Hematopoietic multipotent progenitor cell treated with erythropoietin and hydrocortisone succinate and interleukin-3 and kit ligand, for 8 days (in vitro differentiated cells): ENCODE measurements at regions not wholly inside any gene's neighbourhood (a gene's known extent, or its start where the extent isn't known, plus 50 kb on each side); places are given as distances from the start of the nearest gene placed in this dataset.

Experiments used
- DNase-seq: peaks from one replicate; pipeline ENCODE4 v3.0.0-alpha.2; 2015

GRCh38 chr18:70429847-70430500, 141.1 kb downstream of the SOCS6 start:
- no peak for DNase-seq

GRCh38 chr18:70428439-70428838, 139.6 kb downstream of the SOCS6 start:
- no peak for DNase-seq

- DNase-seq: no peak
These were observed 138.0 kb downstream of the SOCS6 start for GRCh38 chr18:70426818-70427217.

GRCh38 chr18:70425236-70425635, 136.4 kb downstream of the SOCS6 start:
- no peak for DNase-seq

GRCh38 chr18:70423988-70424387, 135.1 kb downstream of the SOCS6 start:
- DNase-seq: no peak

- DNase-seq: no peak
These were observed 134.3 kb downstream of the SOCS6 start for GRCh38 chr18:70423120-70423519.

GRCh38 chr18:70422391-70422965, 133.6 kb downstream of the SOCS6 start:
- DNase-seq: no peak

GRCh38 chr18:70421471-70422390, 132.9 kb downstream of the SOCS6 start:
- peak; percentile 3 for DNase-seq

GRCh38 chr18:70420146-70420898, 131.5 kb downstream of the SOCS6 start:
- no peak for DNase-seq

- no peak for DNase-seq
These were observed 130.7 kb downstream of the SOCS6 start for GRCh38 chr18:70419526-70419925.

GRCh38 chr18:70418546-70419311, 129.9 kb downstream of the SOCS6 start:
- no peak for DNase-seq

GRCh38 chr18:70417847-70418246, 129.0 kb downstream of the SOCS6 start:
- DNase-seq: no peak

- no peak for DNase-seq
These were observed 127.7 kb downstream of the SOCS6 start for GRCh38 chr18:70416496-70416895.

GRCh38 chr18:70415823-70416488, 127.1 kb downstream of the SOCS6 start:
- DNase-seq: no peak

GRCh38 chr18:70414315-70414900, 125.6 kb downstream of the SOCS6 start:
- no peak for DNase-seq

- DNase-seq: no peak
These were observed 124.6 kb downstream of the SOCS6 start for GRCh38 chr18:70413455-70413854.

- no peak for DNase-seq
These were observed 123.1 kb downstream of the SOCS6 start for GRCh38 chr18:70411876-70412435.

- DNase-seq: no peak
These were observed 122.5 kb downstream of the SOCS6 start for GRCh38 chr18:70411307-70411706.

GRCh38 chr18:70405052-70405451, 116.2 kb downstream of the SOCS6 start:
- no peak for DNase-seq

- DNase-seq: no peak
These were observed 111.6 kb downstream of the SOCS6 start for GRCh38 chr18:70400476-70400875.

- DNase-seq: no peak
These were observed 109.2 kb downstream of the SOCS6 start for GRCh38 chr18:70398076-70398475.
